IMR-90 (cell line): ENCODE measurements at regions not wholly inside any gene's neighbourhood (a gene's known extent, or its start where the extent isn't known, plus 50 kb on each side); places are given as distances from the start of the nearest gene placed in this dataset.

Source experiments
- ATAC-seq: fragments of 200-7000 bp; cut with Tn5 transposase; 2 replicates; pipeline ENCODE4 v1.9.1; 2020; ENCODE audit warnings: low read depth, mild to moderate bottlenecking, moderate library complexity
- BruUV-seq: library from RNA; stranded (reverse); fragments of 400-500 nt; replicated peaks from 2 replicates; lab custom pipeline; 2021; lab: Mats Ljungman, UMichigan
- CTCF ChIA-PET: fragments of 300-600 bp; formaldehyde crosslinking; extraction: SDS; loops from one replicate; lab custom pipeline; 2021; ENCODE audit warnings: antibody characterized with exemption; lab: Yijun Ruan, JAX
- POLR2A ChIA-PET: fragments of 300-600 bp; sonication (Branson Sonifier 250); formaldehyde crosslinking; loops from one replicate; lab custom pipeline; 2022; ENCODE audit warnings: antibody characterized with exemption; ENCODE audit not compliant: unreplicated experiment; lab: Charles Lee
- DNase-seq: peaks from one replicate; pipeline ENCODE4 v3.0.0; 2013
- H2AFZ ChIP-seq: replicated peaks from 2 replicates; pipeline ENCODE3; 2013; ENCODE audit warnings: low read length, mild to moderate bottlenecking; ENCODE audit not compliant: poor library complexity
- H2AK5ac ChIP-seq: 2 replicates; pipeline ENCODE4 v1.6.1; 2013; ENCODE audit warnings: low read depth, low read length, inconsistent platforms
- H2AK9ac ChIP-seq: replicated peaks from 2 replicates; pipeline ENCODE3; 2013; ENCODE audit warnings: mild to moderate bottlenecking, low read depth, low read length, moderate library complexity; ENCODE audit not compliant: poor library complexity
- H2BK120ac ChIP-seq: 2 replicates; pipeline ENCODE4 v1.6.1; 2013; ENCODE audit warnings: low read depth, low read length, inconsistent platforms
- H2BK15ac ChIP-seq: 3 replicates; pipeline ENCODE4 v1.6.1; 2013; ENCODE audit warnings: low read depth, low read length, inconsistent platforms
- H2BK20ac ChIP-seq: 2 replicates; pipeline ENCODE4 v1.6.1; 2013; ENCODE audit warnings: low read depth, mild to moderate bottlenecking, inconsistent platforms, low read length, moderate library complexity
- H2BK5ac ChIP-seq: 2 replicates; pipeline ENCODE4 v1.6.1; 2013; ENCODE audit warnings: mild to moderate bottlenecking, low read depth, low read length, inconsistent platforms; ENCODE audit not compliant: poor library complexity, severe bottlenecking
- H3K14ac ChIP-seq: replicated peaks from 2 replicates; pipeline ENCODE4 v1.6.1; 2013; ENCODE audit warnings: low read depth, low read length, inconsistent platforms
- H3K18ac ChIP-seq: 2 replicates; pipeline ENCODE4 v1.6.1; 2013; ENCODE audit warnings: low read depth, low read length, control low read depth
- H3K23ac ChIP-seq: 2 replicates; pipeline ENCODE4 v1.6.1; 2013; ENCODE audit warnings: low read depth, low read length, inconsistent platforms
- H3K27ac ChIP-seq: 2 replicates; pipeline ENCODE4 v1.5.1; 2013; ENCODE audit warnings: mild to moderate bottlenecking, control low read depth, low read length; ENCODE audit not compliant: insufficient read depth
- H3K27me3 ChIP-seq: 2 replicates; pipeline ENCODE4 v1.6.1; 2013; ENCODE audit warnings: low read length; ENCODE audit not compliant: control insufficient read depth, insufficient read depth
- H3K36me3 ChIP-seq: 2 replicates; pipeline ENCODE4 v1.6.1; 2013; ENCODE audit warnings: low read length, mixed read lengths; ENCODE audit not compliant: control insufficient read depth, insufficient read depth
- H3K4ac ChIP-seq: 2 replicates; pipeline ENCODE4 v1.6.1; 2013; ENCODE audit warnings: low read depth, low read length, inconsistent platforms
- H3K4me1 ChIP-seq: 2 replicates; pipeline ENCODE4 v1.6.1; 2013; ENCODE audit warnings: low read length, mixed read lengths; ENCODE audit not compliant: control insufficient read depth, insufficient read depth
- H3K4me2 ChIP-seq: 2 replicates; pipeline ENCODE4 v1.6.1; 2013; ENCODE audit warnings: low read depth, mild to moderate bottlenecking, control low read depth, low read length, moderate library complexity
- H3K4me3 ChIP-seq: 2 replicates; pipeline ENCODE4 v1.5.1; 2013; ENCODE audit warnings: low read depth, mild to moderate bottlenecking, control low read depth, low read length, moderate library complexity; ENCODE audit not compliant: insufficient read depth
- H3K56ac ChIP-seq: 2 replicates; pipeline ENCODE4 v1.6.1; 2013; ENCODE audit warnings: low read length, inconsistent platforms; ENCODE audit not compliant: insufficient read depth; ENCODE audit errors: extremely low read depth
- H3K79me1 ChIP-seq, 2 experiments: 2 replicates each; pipeline ENCODE4 v1.6.1; 2013; ENCODE audit warnings: low read length in 2 of 2, inconsistent platforms in 1 of 2, low read depth in 1 of 2
- H3K9ac ChIP-seq: 2 replicates; pipeline ENCODE4 v1.6.1; 2013; ENCODE audit warnings: low read depth, low read length, control low read depth
- H3K9me1 ChIP-seq: 2 replicates; pipeline ENCODE4 v1.6.1; 2013; ENCODE audit warnings: low read length, inconsistent platforms; ENCODE audit not compliant: insufficient read depth
- H3K9me3 ChIP-seq: 2 replicates; pipeline ENCODE4 v1.6.1; 2013; ENCODE audit warnings: low read length; ENCODE audit not compliant: control insufficient read depth, insufficient read depth
- H4K20me1 ChIP-seq: 2 replicates; pipeline ENCODE4 v1.6.1; 2013; ENCODE audit warnings: low read length, inconsistent platforms; ENCODE audit not compliant: insufficient read depth
- H4K5ac ChIP-seq: 2 replicates; pipeline ENCODE4 v1.6.1; 2013; ENCODE audit warnings: mild to moderate bottlenecking, low read depth, low read length, control low read depth
- H4K8ac ChIP-seq, 2 experiments: 2 replicates each; pipeline ENCODE4 v1.6.1; 2013; ENCODE audit warnings: low read depth in 2 of 2, low read length in 2 of 2, control low read depth in 1 of 2, inconsistent platforms in 1 of 2
- H4K91ac ChIP-seq: 2 replicates; pipeline ENCODE4 v1.6.1; 2013; ENCODE audit warnings: low read depth, low read length, inconsistent platforms; ENCODE audit not compliant: insufficient read depth
- BHLHE40 ChIP-seq: fragments of 150-350 bp; IDR thresholded peaks from 2 replicates; pipeline ENCODE4 v1.6.1; 2016; ENCODE audit warnings: mild to moderate bottlenecking, low read depth, low read length
- CTCF ChIP-seq: conservative IDR thresholded peaks from 2 replicates; pipeline ENCODE4 v1.5.1; 2012; ENCODE audit warnings: mild to moderate bottlenecking, low read depth, low read length, improper control_type of control experiment
- MAFK ChIP-seq: IDR thresholded peaks from 2 replicates; pipeline ENCODE4 v1.6.1; 2012; ENCODE audit warnings: low read depth, low read length, improper control_type of control experiment
- MAZ ChIP-seq: IDR thresholded peaks from 2 replicates; pipeline ENCODE4 v1.6.1; 2012; ENCODE audit warnings: low read depth, mild to moderate bottlenecking, low read length, improper control_type of control experiment, moderate library complexity, borderline replicate concordance
- MXI1 ChIP-seq: IDR thresholded peaks from 2 replicates; pipeline ENCODE4 v1.6.1; 2012; ENCODE audit warnings: low read depth, mild to moderate bottlenecking, low read length, moderate library complexity, borderline replicate concordance
- NFE2L2 ChIP-seq: fragments of 150-350 bp; IDR thresholded peaks from 2 replicates; pipeline ENCODE4 v1.6.1; 2016; ENCODE audit warnings: low read depth, mild to moderate bottlenecking, low read length
- POLR2A ChIP-seq: IDR thresholded peaks from 2 replicates; pipeline ENCODE4 v1.6.1; 2012; ENCODE audit warnings: mild to moderate bottlenecking, low read depth, low read length
- RAD21 ChIP-seq: IDR thresholded peaks from 2 replicates; pipeline ENCODE4 v1.6.1; 2012; ENCODE audit warnings: low read length, improper control_type of control experiment
- RCOR1 ChIP-seq: IDR thresholded peaks from 2 replicates; pipeline ENCODE4 v1.6.1; 2012; ENCODE audit warnings: mild to moderate bottlenecking, low read length, improper control_type of control experiment; ENCODE audit not compliant: insufficient replicate concordance
- RFX5 ChIP-seq: IDR thresholded peaks from 2 replicates; pipeline ENCODE4 v1.8.0; 2012; ENCODE audit warnings: low read depth, mild to moderate bottlenecking, low read length, moderate library complexity
- USF2 ChIP-seq: fragments of 150-350 bp; IDR thresholded peaks from 2 replicates; pipeline ENCODE4 v1.6.1; 2017; ENCODE audit warnings: mild to moderate bottlenecking, antibody characterized with exemption, low read length, low read depth
- WGBS, 2 experiments: methylation state at CpG; one replicate each; pipeline versions ENCODE4 v1.1.5 to v1.1.7; 2013; ENCODE audit warnings: missing lambda C conversion rate in 2 of 2; ENCODE audit not compliant: insufficient read length in 1 of 2; ENCODE audit errors: extremely low coverage in 2 of 2; 5-methylcytosine and 5-hydroxymethylcytosine counted together
- dilution Hi-C: fragments of 300-500 bp; cut with HindIII; formaldehyde crosslinking; loops from one replicate; pipeline ENCODE4 v1.14.3; 2018; ENCODE audit warnings: low sequenced_read_pairs; ENCODE audit not compliant: unreplicated experiment
- in situ Hi-C: fragments of 300-500 bp; cut with MboI; formaldehyde crosslinking; loops from 3 replicates; pipeline ENCODE4 v1.14.3; 2019; ENCODE audit warnings: low sequenced_read_pairs, inconsistent platforms, mixed read lengths
- intact Hi-C: fragments of 100-400 bp; cut with micrococcal nuclease; formaldehyde crosslinking; loops from 2 replicates; pipeline ENCODE4 v1.10.0; 2022

- Histone ChIP-seq H4K91ac (no peak overlapping the region), H3K27me3 (peaks cover 17% of the 10 kb centered on the region), H3K18ac (no peak overlapping the region), H3K56ac (no peak overlapping the region), H3K4ac (no peak overlapping the region), H3K9me1 (no peaks in the 10 kb centered on the region), H4K5ac (no peak overlapping the region), H2BK5ac (no peak overlapping the region), H3K79me1 (no peaks in the 10 kb centered on the region), H2AFZ (no peak overlapping the region), H2BK120ac (no peak overlapping the region), H2AK9ac (no peak overlapping the region), H3K4me2 (no peak overlapping the region), H2AK5ac (no peak overlapping the region), H4K8ac (no peak overlapping the region), H4K20me1 (no peaks in the 10 kb centered on the region), H3K9me3 (peaks cover 3% of the 10 kb centered on the region; the same call in 1 of the 2 replicates), H3K23ac (no peak overlapping the region), H3K14ac (no peak overlapping the region), H2BK20ac (no peak overlapping the region), H3K27ac (no peak overlapping the region), H3K36me3 (no peaks in the 10 kb centered on the region), H3K4me3 (no peak overlapping the region), H2BK15ac (no peak overlapping the region), H3K9ac (no peak overlapping the region), H3K4me1 (no peaks in the 10 kb centered on the region)
- in situ Hi-C loops: no loop called here
- WGBS, 2 experiments: 80% methylated on average over 8 of the region's 12 CpGs; no CpG with 5 or more reads in 1 of the 2 experiments
- DNase-seq: no peak
- ChIA-PET POLR2A (no interaction called here), CTCF (no interaction called here)
- BruUV-seq: no TSS peak
- intact Hi-C loops: no loop called here
- dilution Hi-C loops: no loop called here
- TF ChIP-seq MAZ (no peak), RFX5 (no peak), MAFK (no peak), CTCF (no peak), BHLHE40 (no peak), MXI1 (no peak), RCOR1 (no peak), POLR2A (no peak), USF2 (no peak), RAD21 (no peak), NFE2L2 (no peak)
- no peak for ATAC-seq
Measured at GRCh38 chr7:426510-426909, 93.1 kb downstream of the PDGFA start.
